Keratinocyte (primary cell): ENCODE measurements at regions not wholly inside any gene's neighbourhood (a gene's known extent, or its start where the extent isn't known, plus 50 kb on each side); places are given as distances from the start of the nearest gene placed in this dataset.

ENCODE experiments used
- DNase-seq: peaks from one replicate; pipeline ENCODE4 v3.0.0-alpha.2; 2011; ENCODE audit warnings: low read depth, missing footprints, low spot score
- FAIRE-seq: peaks from 2 replicates; lab custom pipeline; 2011; peaks lifted over from hg19 to GRCh38; lab: Jason Lieb, UNC
- H2AFZ ChIP-seq: 2 replicates; pipeline ENCODE4 v1.6.0; 2012; ENCODE audit warnings: low read length, control low read depth, inconsistent platforms; ENCODE audit not compliant: control insufficient read depth
- H3K27ac ChIP-seq: 2 replicates; pipeline ENCODE4 v1.5.1; 2011; ENCODE audit warnings: low read length; ENCODE audit not compliant: control insufficient read depth, insufficient read depth
- H3K27me3 ChIP-seq: 3 replicates; pipeline ENCODE4 v1.6.0; 2011; ENCODE audit warnings: low read length; ENCODE audit not compliant: control insufficient read depth, insufficient read depth; ENCODE audit errors: extremely low read depth
- H3K36me3 ChIP-seq, 2 experiments: 2 replicates in 1 of 2; 3 replicates in 1 of 2; pipeline ENCODE4 v1.5.1; 2011; ENCODE audit warnings: low read length in 2 of 2, mild to moderate bottlenecking in 1 of 2; ENCODE audit not compliant: control insufficient read depth in 2 of 2, insufficient read depth in 2 of 2; ENCODE audit errors: extremely low read depth in 1 of 2
- H3K4me1 ChIP-seq: 3 replicates; pipeline ENCODE4 v1.5.1; 2011; ENCODE audit warnings: low read length; ENCODE audit not compliant: control insufficient read depth, insufficient read depth; ENCODE audit errors: extremely low read depth
- H3K4me2 ChIP-seq: 3 replicates; pipeline ENCODE4 v1.6.0; 2011; ENCODE audit warnings: low read depth, low read length; ENCODE audit not compliant: control insufficient read depth, insufficient read depth; ENCODE audit errors: extremely low read depth
- H3K4me3 ChIP-seq, 3 experiments: fragments of 200-600 bp in 1 of 3; sonication (generic) in 1 of 3; 2 replicates in 2 of 3; 3 replicates in 1 of 3; pipeline ENCODE4 v1.5.1; 2011 to 2016; ENCODE audit warnings: low read length in 3 of 3, mild to moderate bottlenecking in 3 of 3, control low read depth in 2 of 3, inconsistent platforms in 1 of 3, low read depth in 1 of 3, mixed read lengths in 1 of 3, mixed run types in 1 of 3, moderate library complexity in 1 of 3; ENCODE audit not compliant: control insufficient read depth in 2 of 3, insufficient read depth in 2 of 3; ENCODE audit errors: extremely low read depth in 1 of 3
- H3K79me2 ChIP-seq: 2 replicates; pipeline ENCODE4 v1.6.0; 2012; ENCODE audit warnings: low read length; ENCODE audit not compliant: control insufficient read depth, insufficient read depth
- H3K9ac ChIP-seq: 3 replicates; pipeline ENCODE4 v1.6.0; 2011; ENCODE audit warnings: low read length; ENCODE audit not compliant: control insufficient read depth, insufficient read depth; ENCODE audit errors: extremely low read depth
- H3K9me1 ChIP-seq: 3 replicates; pipeline ENCODE4 v1.6.0; 2011; ENCODE audit warnings: low read length; ENCODE audit not compliant: control insufficient read depth, insufficient read depth; ENCODE audit errors: extremely low read depth
- H3K9me3 ChIP-seq: 2 replicates; pipeline ENCODE4 v1.5.1; 2012; ENCODE audit warnings: low read depth, low read length; ENCODE audit not compliant: control insufficient read depth
- H4K20me1 ChIP-seq: 3 replicates; pipeline ENCODE4 v1.6.0; 2011; ENCODE audit warnings: low read length; ENCODE audit not compliant: control insufficient read depth, insufficient read depth; ENCODE audit errors: extremely low read depth
- CTCF ChIP-seq, 3 experiments: IDR thresholded peaks in 1 of 3; conservative IDR thresholded peaks in 1 of 3; optimal IDR thresholded peaks in 1 of 3; 2 replicates in 2 of 3; 3 replicates in 1 of 3; pipeline versions ENCODE3 to v1.5.1; 2011; ENCODE audit warnings: low read length in 3 of 3, mild to moderate bottlenecking in 3 of 3, moderate library complexity in 2 of 3, control low read depth in 1 of 3, inconsistent platforms in 1 of 3; ENCODE audit not compliant: insufficient read depth in 2 of 3; ENCODE audit errors: extremely low read depth in 1 of 3
- EZH2 ChIP-seq: IDR thresholded peaks from one replicate; pipeline ENCODE4 v1.6.1; 2012; ENCODE audit warnings: inconsistent platforms, mild to moderate bottlenecking, low read length, moderate library complexity
- dilution Hi-C: fragments of 300-500 bp; cut with MboI; formaldehyde crosslinking; loops from one replicate; pipeline ENCODE4 v1.7.0; 2020; ENCODE audit warnings: low sequenced_read_pairs; ENCODE audit not compliant: extremely low pct_ligation_motif_present

- dilution Hi-C loops = no loop called here
- no peaks in the 10 kb centered on the region for H4K20me1 ChIP-seq
- no peak overlapping the region for H3K4me3 ChIP-seq
- H3K9me3 ChIP-seq = no peaks in the 10 kb centered on the region
- no peaks in the 10 kb centered on the region for H3K79me2 ChIP-seq
- no peaks in the 10 kb centered on the region for H3K27me3 ChIP-seq
- no peaks in the 10 kb centered on the region for H3K9me1 ChIP-seq
- H3K4me1 ChIP-seq = no peaks in the 10 kb centered on the region
- DNase-seq (no peak), FAIRE-seq (no peak)
- H2AFZ ChIP-seq = no peak overlapping the region
- TF ChIP-seq CTCF (optimal IDR thresholded peaks at IDR 0.05 in 1 of 3, IDR thresholded peaks at IDR 0.05 in 1 of 3, conservative IDR thresholded peaks at IDR 0.05 in 1 of 3; ENCODE audit: extremely low read depth in 1 of 3, insufficient read depth in 2 of 3, low read length in 3 of 3) = no peak
- TF ChIP-seq EZH2 = no peak
- H3K9ac ChIP-seq = no peak overlapping the region
- no peaks in the 10 kb centered on the region for H3K36me3 ChIP-seq
- no peak overlapping the region for H3K27ac ChIP-seq
- H3K4me2 ChIP-seq = no peak overlapping the region
Measured at GRCh38 chr1:56331892-56332567, 247.3 kb downstream of the PLPP3 start.

GRCh38 chr1:56331207-56331891 is 248.0 kb downstream of the PLPP3 start:
- H3K27me3 ChIP-seq = no peaks in the 10 kb centered on the region
- no peaks in the 10 kb centered on the region for H4K20me1 ChIP-seq
- no peak overlapping the region for H3K4me3 ChIP-seq
- H3K4me1 ChIP-seq = no peaks in the 10 kb centered on the region
- no peaks in the 10 kb centered on the region for H3K36me3 ChIP-seq
- dilution Hi-C loops = no loop called here
- H3K9me3 ChIP-seq = no peaks in the 10 kb centered on the region
- DNase-seq = no peak
- no peaks in the 10 kb centered on the region for H3K79me2 ChIP-seq
- TF ChIP-seq EZH2 (no peak), CTCF (optimal IDR thresholded peaks at IDR 0.05 in 1 of 3, IDR thresholded peaks at IDR 0.05 in 1 of 3, conservative IDR thresholded peaks at IDR 0.05 in 1 of 3; ENCODE audit: extremely low read depth in 1 of 3, insufficient read depth in 2 of 3, low read length in 3 of 3) (no peak)
- H3K9me1 ChIP-seq = no peaks in the 10 kb centered on the region
- no peak overlapping the region for H2AFZ ChIP-seq
- no peak for FAIRE-seq
- no peak overlapping the region for H3K27ac ChIP-seq
- H3K9ac ChIP-seq = no peak overlapping the region
- H3K4me2 ChIP-seq = no peak overlapping the region
